ENCODE measurements at regions not wholly inside any gene's neighbourhood (a gene's known extent, or its start where the extent isn't known, plus 50 kb on each side); places are given as distances from the start of the nearest gene placed in this dataset.

- TF ChIP-seq, protein P1, sequence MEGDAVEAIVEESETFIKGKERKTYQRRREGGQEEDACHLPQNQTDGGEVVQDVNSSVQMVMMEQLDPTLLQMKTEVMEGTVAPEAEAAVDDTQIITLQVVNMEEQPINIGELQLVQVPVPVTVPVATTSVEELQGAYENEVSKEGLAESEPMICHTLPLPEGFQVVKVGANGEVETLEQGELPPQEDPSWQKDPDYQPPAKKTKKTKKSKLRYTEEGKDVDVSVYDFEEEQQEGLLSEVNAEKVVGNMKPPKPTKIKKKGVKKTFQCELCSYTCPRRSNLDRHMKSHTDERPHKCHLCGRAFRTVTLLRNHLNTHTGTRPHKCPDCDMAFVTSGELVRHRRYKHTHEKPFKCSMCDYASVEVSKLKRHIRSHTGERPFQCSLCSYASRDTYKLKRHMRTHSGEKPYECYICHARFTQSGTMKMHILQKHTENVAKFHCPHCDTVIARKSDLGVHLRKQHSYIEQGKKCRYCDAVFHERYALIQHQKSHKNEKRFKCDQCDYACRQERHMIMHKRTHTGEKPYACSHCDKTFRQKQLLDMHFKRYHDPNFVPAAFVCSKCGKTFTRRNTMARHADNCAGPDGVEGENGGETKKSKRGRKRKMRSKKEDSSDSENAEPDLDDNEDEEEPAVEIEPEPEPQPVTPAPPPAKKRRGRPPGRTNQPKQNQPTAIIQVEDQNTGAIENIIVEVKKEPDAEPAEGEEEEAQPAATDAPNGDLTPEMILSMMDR (IDR thresholded peaks at IDR 0.05) = no peak
These were observed 142.4 kb downstream of the ZIC5 start for GRCh38 chr13:99829161-99829560.

- TF ChIP-seq, protein P1 (IDR thresholded peaks at IDR 0.05) = no peak
These were observed 142.8 kb downstream of the ZIC5 start for GRCh38 chr13:99828735-99829134.

- TF ChIP-seq, protein P1 (IDR thresholded peaks at IDR 0.05) = no peak
These were observed 143.4 kb downstream of the ZIC5 start for GRCh38 chr13:99828123-99828522.

GRCh38 chr13:99827011-99827772 is 144.4 kb downstream of the ZIC5 start:
- TF ChIP-seq, protein P1 (IDR thresholded peaks at IDR 0.05) = no peak

- TF ChIP-seq, protein P1 (IDR thresholded peaks at IDR 0.05) = no peak
These were observed 147.6 kb downstream of the ZIC5 start for GRCh38 chr13:99823961-99824360.

- TF ChIP-seq, protein P1 (IDR thresholded peaks at IDR 0.05) = no peak
These were observed 148.7 kb downstream of the ZIC5 start for GRCh38 chr13:99822820-99823219.

DNA sequence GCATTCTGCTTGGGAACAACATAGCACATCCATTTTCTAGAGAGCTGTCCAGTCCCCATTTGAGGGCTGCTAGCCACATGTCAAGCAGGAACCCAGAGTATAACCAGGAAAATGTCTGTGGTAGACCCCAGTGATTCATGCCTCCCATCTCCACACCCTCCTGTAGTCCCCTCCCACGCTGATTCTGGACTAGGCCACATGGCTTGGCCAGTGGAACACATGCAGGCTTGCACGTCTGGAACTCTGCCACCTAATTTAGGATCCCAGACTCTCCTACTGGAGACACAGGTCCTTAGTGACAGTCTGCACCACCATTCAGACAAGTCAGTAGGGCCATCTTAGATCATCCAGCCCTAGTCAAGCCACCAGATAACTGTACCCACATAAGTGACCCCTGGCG is 149.8 kb downstream of the ZIC5 start:
- TF ChIP-seq, protein P1 (IDR thresholded peaks at IDR 0.05) = no peak

- TF ChIP-seq, protein P1 (IDR thresholded peaks at IDR 0.05) = no peak
These were observed 151.6 kb downstream of the ZIC5 start for GRCh38 chr13:99819967-99820366.
